Right lobe of liver (tissue), 6 donors: ENCODE measurements at regions not wholly inside any gene's neighbourhood (a gene's known extent, or its start where the extent isn't known, plus 50 kb on each side); places are given as distances from the start of the nearest gene placed in this dataset.
"Not testable (repeated sequence)": the region's sequence is repeated elsewhere in the genome, so short reads cannot be mapped to it uniquely, and the experiment has no call there.

Source experiments
- ATAC-seq, 4 donors: fragments of 200-7000 bp; cut with Tn5 transposase; one replicate each; pipeline ENCODE4 v1.9.1; 2020; ENCODE audit warnings: mild to moderate bottlenecking in 4 of 4, moderate library complexity in 4 of 4
- DNase-seq, 3 donors: peaks; one replicate each; pipeline ENCODE4 v3.0.0-alpha.2; 2020
- H3K27ac ChIP-seq, 3 donors: fragments of 200-600 bp; one replicate each; pipeline ENCODE4 v1.8.0; 2022
- H3K27me3 ChIP-seq, 2 donors: fragments of 200-600 bp; one replicate each; pipeline ENCODE4 v1.8.0; 2022
- H3K36me3 ChIP-seq, 4 donors: fragments of 200-600 bp; sonication (generic) in 1 of 4; one replicate each; pipeline versions ENCODE4 v1.5.1 to v1.8.0; 2017 to 2022; ENCODE audit warnings: control low read depth in 1 of 4
- H3K4me1 ChIP-seq, 4 donors: fragments of 200-600 bp; sonication (generic) in 1 of 4; one replicate each; pipeline versions ENCODE4 v1.5.1 to v1.8.0; 2017 to 2022; ENCODE audit warnings: control low read depth in 1 of 4
- H3K4me3 ChIP-seq, 3 donors: fragments of 200-600 bp; one replicate each; pipeline ENCODE4 v1.8.0; 2022
- H3K9me3 ChIP-seq, 4 donors: fragments of 200-600 bp; sonication (generic) in 1 of 4; one replicate each; pipeline versions ENCODE4 v1.5.1 to v1.8.0; 2017 to 2022; ENCODE audit warnings: control low read depth in 1 of 4
- POLR2A ChIP-seq: fragments of 450-650 bp; IDR thresholded peaks from one replicate; pipeline ENCODE4 v1.6.1; 2017; ENCODE audit warnings: antibody characterized with exemption, mild to moderate bottlenecking
- WGBS: methylation state at CpG from one replicate; pipeline ENCODE4 v1.1.6; 2018; ENCODE audit warnings: low coverage, low lambda C conversion rate; ENCODE audit not compliant: insufficient coverage; ENCODE audit errors: missing lambda C conversion rate; 5-methylcytosine and 5-hydroxymethylcytosine counted together
- intact Hi-C, 2 donors: fragments of 100-400 bp; cut with DNase I; formaldehyde crosslinking; loops; one replicate each; pipeline versions ENCODE4 v1.11.2 to v1.14.1; 2022
- small RNA-seq, 2 experiments: library from RNA; depleted of rRNA; stranded (forward); fragments of <200 nt; gene quantifications; one replicate each; pipeline ENCODE3, GENCODE V24; 2016
- TF ChIP-seq, protein P1 (sequence below), 4 donors: fragments of 200-600 bp in 3 of 4; fragments of 450-650 bp in 1 of 4; IDR thresholded peaks; one replicate each; pipeline versions ENCODE4 v1.5.1 to v1.8.0; 2016 to 2022; ENCODE audit warnings: antibody characterized with exemption in 4 of 4, mild to moderate bottlenecking in 2 of 4
- donor health status: DM: no; HTN: yes; CAD: no.
- donor health status: DM: no; HTN: no; CAD: no.
- donor health status: DM: no; HTN: no; CAD: no.
- donor health status: DM: no; HTN: yes; CAD: no.
- donor health status: DM: no; HTN: yes; CAD: no.

- no peak overlapping the region for H3K27ac ChIP-seq
- ATAC-seq = no peak
- no peaks in the 10 kb centered on the region for H3K9me3 ChIP-seq
- H3K4me1 ChIP-seq = no peaks in the 10 kb centered on the region
- H3K27me3 ChIP-seq = no peaks in the 10 kb centered on the region
- no peak overlapping the region for H3K4me3 ChIP-seq
- TF ChIP-seq, protein P1, sequence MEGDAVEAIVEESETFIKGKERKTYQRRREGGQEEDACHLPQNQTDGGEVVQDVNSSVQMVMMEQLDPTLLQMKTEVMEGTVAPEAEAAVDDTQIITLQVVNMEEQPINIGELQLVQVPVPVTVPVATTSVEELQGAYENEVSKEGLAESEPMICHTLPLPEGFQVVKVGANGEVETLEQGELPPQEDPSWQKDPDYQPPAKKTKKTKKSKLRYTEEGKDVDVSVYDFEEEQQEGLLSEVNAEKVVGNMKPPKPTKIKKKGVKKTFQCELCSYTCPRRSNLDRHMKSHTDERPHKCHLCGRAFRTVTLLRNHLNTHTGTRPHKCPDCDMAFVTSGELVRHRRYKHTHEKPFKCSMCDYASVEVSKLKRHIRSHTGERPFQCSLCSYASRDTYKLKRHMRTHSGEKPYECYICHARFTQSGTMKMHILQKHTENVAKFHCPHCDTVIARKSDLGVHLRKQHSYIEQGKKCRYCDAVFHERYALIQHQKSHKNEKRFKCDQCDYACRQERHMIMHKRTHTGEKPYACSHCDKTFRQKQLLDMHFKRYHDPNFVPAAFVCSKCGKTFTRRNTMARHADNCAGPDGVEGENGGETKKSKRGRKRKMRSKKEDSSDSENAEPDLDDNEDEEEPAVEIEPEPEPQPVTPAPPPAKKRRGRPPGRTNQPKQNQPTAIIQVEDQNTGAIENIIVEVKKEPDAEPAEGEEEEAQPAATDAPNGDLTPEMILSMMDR (IDR thresholded peaks at IDR 0.05) = no peak
- no peak for TF ChIP-seq POLR2A
- H3K36me3 ChIP-seq = no peaks in the 10 kb centered on the region
- no peak for DNase-seq
- no CpG with 5 or more reads among the region's 18 CpGs for WGBS
- intact Hi-C loops = no loop called here
Measured at GRCh38 chr21:13827201-13827600, 217.6 kb downstream of the POTED start.

DNA sequence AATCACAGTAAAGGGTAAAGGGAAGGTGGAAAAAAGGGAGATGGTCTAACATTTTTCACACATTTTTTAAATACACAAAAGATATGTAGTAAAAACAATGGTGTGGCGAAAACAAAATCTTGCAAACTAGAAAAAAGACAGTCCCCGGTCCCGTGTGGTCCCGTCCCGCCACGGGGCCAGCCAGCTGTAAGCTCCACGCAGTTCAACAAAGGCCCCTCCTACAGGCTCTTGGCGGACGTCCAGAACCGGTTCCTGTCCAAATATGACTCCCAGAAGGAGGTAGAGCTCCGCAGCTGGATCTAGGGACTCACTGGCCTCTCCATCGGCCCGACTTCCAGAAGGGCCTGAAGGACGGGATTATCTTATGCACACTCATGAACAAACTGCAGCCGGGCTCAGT lies 216.9 kb downstream of the POTED start:
- WGBS = 48% methylated on average over 8 of the region's 15 CpGs
- ATAC-seq, H3K27ac ChIP-seq, H3K9me3 ChIP-seq, intact Hi-C loops, H3K27me3 ChIP-seq, H3K4me1 ChIP-seq, H3K36me3 ChIP-seq, DNase-seq, H3K4me3 ChIP-seq: not testable (repeated sequence)

DNA sequence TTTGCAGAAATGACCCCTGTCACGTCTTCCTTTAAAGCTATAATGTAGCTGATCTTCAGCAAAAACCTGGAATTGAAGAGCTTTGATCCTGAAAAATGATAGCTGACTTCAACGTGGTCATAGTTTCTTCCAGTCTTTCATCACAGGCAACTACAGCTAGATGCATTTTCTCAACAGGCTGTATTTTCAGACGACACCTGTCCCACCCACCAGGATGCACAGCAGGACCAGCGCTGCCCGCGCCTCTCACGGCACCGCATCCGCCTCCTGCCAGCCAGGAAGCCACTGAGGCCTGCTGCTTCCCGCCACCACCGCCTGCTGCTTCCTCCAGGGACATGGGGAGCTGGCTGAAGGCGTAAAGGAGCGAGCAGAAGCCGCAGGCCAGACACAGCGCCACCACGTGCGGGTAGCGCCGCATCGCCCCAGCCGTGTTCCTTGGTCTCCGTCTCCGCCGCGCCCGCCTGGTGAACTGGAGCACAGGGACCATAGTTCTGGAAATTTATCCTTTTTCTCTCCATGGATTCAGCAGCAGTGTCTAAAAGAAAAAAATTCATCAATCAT lies 215.7 kb downstream of the POTED start:
- H3K27me3 ChIP-seq, intact Hi-C loops, H3K27ac ChIP-seq, H3K4me3 ChIP-seq, DNase-seq, H3K9me3 ChIP-seq, H3K36me3 ChIP-seq, H3K4me1 ChIP-seq, ATAC-seq: not testable (repeated sequence)
- WGBS = 22% methylated on average over 3 of the region's 26 CpGs

DNA sequence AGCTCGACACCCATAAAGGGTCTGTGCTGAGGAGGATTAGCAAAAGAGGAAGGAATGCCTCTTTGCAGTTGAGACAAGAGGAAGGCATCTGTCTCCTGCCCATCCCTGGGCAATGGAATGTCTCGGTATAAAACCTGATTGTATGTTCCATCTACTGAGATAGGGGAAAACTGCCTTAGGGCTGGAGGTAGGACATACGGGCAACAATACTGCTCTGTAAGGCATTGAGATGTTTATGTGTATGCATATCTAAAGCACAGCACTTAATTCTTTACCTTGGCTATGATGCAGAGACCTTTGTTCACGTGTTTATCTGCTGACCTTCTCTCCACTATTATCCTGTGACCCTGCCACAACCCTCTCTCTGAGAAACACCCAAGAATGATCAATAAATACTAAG lies 210.7 kb downstream of the POTED start:
- H3K27me3 ChIP-seq, ATAC-seq, H3K4me1 ChIP-seq, intact Hi-C loops, H3K27ac ChIP-seq, H3K9me3 ChIP-seq, DNase-seq, H3K36me3 ChIP-seq, H3K4me3 ChIP-seq: not testable (repeated sequence)
- 33% methylated on average over 2 of the region's 4 CpGs for WGBS

- intact Hi-C loops, H3K27ac ChIP-seq, DNase-seq, H3K4me1 ChIP-seq, H3K9me3 ChIP-seq, ATAC-seq, H3K4me3 ChIP-seq, H3K27me3 ChIP-seq, H3K36me3 ChIP-seq: not testable (repeated sequence)
- 36% methylated on average over 2 of the region's 2 CpGs for WGBS
Measured at GRCh38 chr21:13812191-13812590, 202.6 kb downstream of the POTED start.

- H3K9me3 ChIP-seq, intact Hi-C loops, H3K27ac ChIP-seq, H3K4me3 ChIP-seq, H3K4me1 ChIP-seq, ATAC-seq, DNase-seq, H3K36me3 ChIP-seq, H3K27me3 ChIP-seq: not testable (repeated sequence)
Measured at GRCh38 chr21:13810559-13810958, 201.0 kb downstream of the POTED start.

DNA sequence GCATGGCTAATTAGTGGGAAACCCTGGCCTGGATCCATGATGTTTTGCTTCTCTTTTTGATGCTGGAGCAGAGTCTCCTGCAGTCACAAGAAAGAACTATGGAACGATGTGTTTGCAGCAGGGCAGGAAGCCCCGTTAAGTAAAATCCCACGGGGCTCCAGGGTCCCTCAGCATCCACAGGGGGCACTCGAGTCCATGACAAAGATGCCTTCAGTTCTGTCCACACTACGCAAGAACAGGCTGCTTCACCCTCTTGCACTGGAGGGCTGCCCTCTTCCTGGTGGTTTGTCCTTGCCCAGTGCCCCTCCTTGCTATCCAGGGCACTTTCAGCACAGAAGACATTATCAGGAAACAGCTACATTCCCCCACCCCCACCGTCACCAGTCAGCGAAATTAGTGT lies 196.9 kb downstream of the POTED start:
- ATAC-seq, H3K9me3 ChIP-seq, H3K27me3 ChIP-seq, H3K4me3 ChIP-seq, H3K36me3 ChIP-seq, H3K4me1 ChIP-seq, intact Hi-C loops, DNase-seq, H3K27ac ChIP-seq: not testable (repeated sequence)
- WGBS = 14% methylated on average over 1 of the region's 7 CpGs

DNA sequence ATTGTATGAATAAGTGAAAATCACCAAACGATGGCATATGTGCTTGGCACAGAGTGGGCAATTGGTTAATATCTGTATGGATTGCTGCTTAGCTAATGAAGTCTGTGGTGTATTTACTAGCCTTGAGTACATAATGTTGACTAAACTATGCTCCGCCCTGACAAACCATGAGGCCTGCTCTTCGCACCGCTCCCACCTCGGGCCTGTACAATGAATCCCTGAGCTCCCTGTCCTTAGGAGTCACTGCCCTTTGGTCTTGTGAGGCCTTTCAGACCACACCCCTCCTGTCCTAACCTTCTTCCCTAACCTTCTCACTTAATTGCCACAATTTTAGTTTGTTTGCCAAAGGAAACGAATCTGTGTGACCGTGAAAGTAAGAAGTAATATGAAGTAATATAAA lies 193.2 kb downstream of the POTED start:
- WGBS = 61% methylated on average over 5 of the region's 7 CpGs
- DNase-seq, H3K36me3 ChIP-seq, H3K4me3 ChIP-seq, H3K9me3 ChIP-seq, intact Hi-C loops, ATAC-seq, H3K27ac ChIP-seq, H3K27me3 ChIP-seq, H3K4me1 ChIP-seq: not testable (repeated sequence)

Small RNA genes lying in the stretch of these regions (small RNA-seq; reads per million reads assigned to genes)
- gene RNU6-954P (0 reads per million in 2 experiments), gene ZNF114P1 (0 reads per million in 2 experiments)
